ENCODE measurements at regions not wholly inside any gene's neighbourhood (a gene's known extent, or its start where the extent isn't known, plus 50 kb on each side); places are given as distances from the start of the nearest gene placed in this dataset.

DNA sequence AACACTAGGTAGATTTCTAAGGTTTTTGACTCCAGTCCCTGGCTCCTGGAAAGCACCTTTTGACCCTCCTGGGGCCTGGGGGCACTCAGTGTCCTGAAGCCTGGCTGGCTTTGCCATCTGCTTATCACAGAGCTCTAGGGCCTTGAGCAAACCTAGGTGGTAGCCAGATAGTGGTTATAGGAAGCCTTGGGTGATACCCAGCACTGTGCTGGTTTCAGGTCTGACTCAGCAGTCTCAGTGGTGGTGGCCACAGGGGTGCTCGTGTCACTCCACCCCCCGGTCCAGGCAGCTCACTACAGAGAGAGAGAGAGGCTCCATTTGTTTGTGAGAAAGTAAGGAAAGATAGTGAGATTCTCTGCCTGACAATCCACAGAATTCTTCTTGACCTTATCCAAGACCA, 195.8 kb upstream of the ZFP42 start:
- H3K36me3 ChIP-seq = no peaks in the 10 kb centered on the region
- H3K4me1 ChIP-seq = no peaks in the 10 kb centered on the region
- H3K9me3 ChIP-seq = peaks cover 3% of the 10 kb centered on the region; the same call in 1 of the 2 replicates
- DNase-seq = no peak
- no peak overlapping the region for H3K4me3 ChIP-seq (ENCODE audit: low read depth, low read length)
- TF ChIP-seq, protein P1, sequence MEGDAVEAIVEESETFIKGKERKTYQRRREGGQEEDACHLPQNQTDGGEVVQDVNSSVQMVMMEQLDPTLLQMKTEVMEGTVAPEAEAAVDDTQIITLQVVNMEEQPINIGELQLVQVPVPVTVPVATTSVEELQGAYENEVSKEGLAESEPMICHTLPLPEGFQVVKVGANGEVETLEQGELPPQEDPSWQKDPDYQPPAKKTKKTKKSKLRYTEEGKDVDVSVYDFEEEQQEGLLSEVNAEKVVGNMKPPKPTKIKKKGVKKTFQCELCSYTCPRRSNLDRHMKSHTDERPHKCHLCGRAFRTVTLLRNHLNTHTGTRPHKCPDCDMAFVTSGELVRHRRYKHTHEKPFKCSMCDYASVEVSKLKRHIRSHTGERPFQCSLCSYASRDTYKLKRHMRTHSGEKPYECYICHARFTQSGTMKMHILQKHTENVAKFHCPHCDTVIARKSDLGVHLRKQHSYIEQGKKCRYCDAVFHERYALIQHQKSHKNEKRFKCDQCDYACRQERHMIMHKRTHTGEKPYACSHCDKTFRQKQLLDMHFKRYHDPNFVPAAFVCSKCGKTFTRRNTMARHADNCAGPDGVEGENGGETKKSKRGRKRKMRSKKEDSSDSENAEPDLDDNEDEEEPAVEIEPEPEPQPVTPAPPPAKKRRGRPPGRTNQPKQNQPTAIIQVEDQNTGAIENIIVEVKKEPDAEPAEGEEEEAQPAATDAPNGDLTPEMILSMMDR (IDR thresholded peaks at IDR 0.05; ENCODE audit: low read depth, low read length) = no peak
- H3K27me3 ChIP-seq = no peaks in the 10 kb centered on the region

DNA sequence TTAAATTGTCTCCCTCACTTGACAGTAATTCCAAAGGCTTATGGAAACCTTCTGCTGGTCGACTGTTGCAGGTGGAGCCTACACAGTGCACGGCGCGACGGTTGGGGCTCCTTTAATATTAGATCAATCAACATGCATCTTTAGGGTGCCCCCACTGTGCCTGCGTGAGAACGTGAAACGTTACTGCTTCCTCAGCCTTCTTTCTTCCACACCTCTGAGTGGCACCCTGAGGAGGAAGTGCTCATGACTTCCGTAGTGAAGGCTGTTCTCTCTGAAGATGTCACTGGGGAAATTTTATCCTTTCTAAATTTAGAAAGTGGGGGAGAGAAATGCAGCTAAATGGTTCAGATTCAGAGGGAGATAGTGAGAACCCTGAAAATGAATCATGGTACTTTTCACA, 184.0 kb upstream of the ZFP42 start:
- Histone ChIP-seq H3K36me3 (no peaks in the 10 kb centered on the region), H3K9me3 (no peaks in the 10 kb centered on the region), H3K4me3 (ENCODE audit: low read depth, low read length) (no peak overlapping the region), H3K27me3 (no peaks in the 10 kb centered on the region), H3K4me1 (no peaks in the 10 kb centered on the region)
- TF ChIP-seq, protein P1 (IDR thresholded peaks at IDR 0.05; ENCODE audit: low read depth, low read length) = no peak
- no peak for DNase-seq

DNA sequence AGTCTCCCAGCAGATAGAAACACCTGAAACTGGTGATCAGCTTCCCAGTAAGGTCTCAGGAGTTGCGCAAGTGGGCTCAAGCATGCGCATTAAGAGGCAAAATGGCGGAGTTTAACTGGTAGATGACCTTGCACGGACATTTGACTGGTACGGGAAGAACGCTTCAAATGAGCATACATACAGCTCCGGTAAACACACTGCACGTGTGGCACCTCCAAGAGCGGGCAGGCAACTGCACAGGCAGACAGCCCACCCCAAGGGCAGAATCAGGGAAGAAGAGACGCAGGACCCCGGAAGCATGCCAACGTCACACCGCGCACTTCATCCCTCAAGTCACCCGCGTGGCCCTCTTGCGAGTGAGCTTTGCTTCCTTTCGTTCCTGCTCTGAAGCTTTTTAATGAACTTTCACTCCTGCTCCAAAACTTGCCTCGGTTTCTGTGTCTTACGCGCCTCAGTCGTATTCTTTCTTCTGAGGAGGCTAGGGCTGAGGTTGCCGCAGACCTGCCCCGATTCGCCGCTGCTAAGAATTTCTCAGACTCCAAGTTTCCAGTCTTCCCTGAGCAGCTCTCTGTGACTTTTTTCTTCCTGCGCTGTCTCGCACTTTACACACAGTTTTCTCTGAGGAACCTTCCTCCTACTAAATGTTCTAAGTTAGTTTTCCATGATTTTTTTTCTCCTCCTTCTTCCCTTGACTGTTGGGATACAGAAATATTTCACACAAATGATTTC, 180.7 kb upstream of the ZFP42 start:
- DNase-seq = no peak
- no peaks in the 10 kb centered on the region for H3K36me3 ChIP-seq
- H3K9me3 ChIP-seq = no peaks in the 10 kb centered on the region
- no peaks in the 10 kb centered on the region for H3K4me1 ChIP-seq
- H3K27me3 ChIP-seq = no peaks in the 10 kb centered on the region
- TF ChIP-seq, protein P1 (IDR thresholded peaks at IDR 0.05; ENCODE audit: low read depth, low read length) = no peak
- H3K4me3 ChIP-seq (ENCODE audit: low read depth, low read length) = no peak overlapping the region

DNA sequence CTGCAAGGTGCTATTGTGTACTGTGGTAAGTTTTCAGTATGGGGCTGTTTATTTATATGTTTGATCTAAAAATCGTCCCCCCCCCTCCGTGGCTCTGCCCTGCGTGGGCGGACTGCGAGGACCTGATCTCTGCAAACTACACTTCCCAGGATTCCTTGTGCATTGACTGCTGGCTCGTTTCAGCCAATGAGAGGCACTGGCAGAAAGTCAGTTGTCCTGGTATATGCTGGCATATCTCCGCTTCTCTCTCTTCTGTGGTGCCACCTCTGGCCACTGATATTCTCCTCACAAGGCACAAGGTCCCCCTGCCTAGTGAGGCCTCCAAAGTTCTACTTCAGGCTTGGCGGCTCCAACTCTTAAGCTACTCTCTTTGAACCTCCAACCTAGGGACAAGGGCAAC, 168.8 kb upstream of the ZFP42 start:
- TF ChIP-seq, protein P1 (IDR thresholded peaks at IDR 0.05; ENCODE audit: low read depth, low read length) = no peak
- no peaks in the 10 kb centered on the region for H3K9me3 ChIP-seq
- H3K4me1 ChIP-seq = no peaks in the 10 kb centered on the region
- H3K36me3 ChIP-seq = no peaks in the 10 kb centered on the region
- no peaks in the 10 kb centered on the region for H3K27me3 ChIP-seq
- DNase-seq = no peak
- H3K4me3 ChIP-seq (ENCODE audit: low read depth, low read length) = no peak overlapping the region

DNA sequence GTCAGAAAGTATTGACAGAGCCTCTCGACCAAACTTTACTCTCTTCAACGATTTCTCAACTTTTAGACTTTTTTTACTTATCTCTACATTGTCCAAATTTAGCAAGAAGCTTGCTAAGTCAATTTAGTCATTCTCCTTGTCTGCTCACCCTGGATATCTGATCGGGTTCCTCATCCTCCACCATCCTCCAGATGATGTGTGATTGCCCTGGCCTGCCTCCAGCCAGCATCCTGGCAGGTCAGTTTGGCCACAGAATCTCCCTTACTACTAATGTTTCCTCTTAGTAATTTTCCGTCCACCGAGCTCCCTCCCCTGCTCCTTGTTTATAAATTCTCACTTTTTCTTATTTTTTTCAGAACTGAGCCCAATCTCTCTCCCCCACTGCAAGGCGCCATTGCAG, 167.9 kb upstream of the ZFP42 start:
- H3K36me3 ChIP-seq = no peaks in the 10 kb centered on the region
- TF ChIP-seq, protein P1 (IDR thresholded peaks at IDR 0.05; ENCODE audit: low read depth, low read length) = no peak
- no peak for DNase-seq
- H3K9me3 ChIP-seq = no peaks in the 10 kb centered on the region
- no peaks in the 10 kb centered on the region for H3K27me3 ChIP-seq
- no peak overlapping the region for H3K4me3 ChIP-seq (ENCODE audit: low read depth, low read length)
- no peaks in the 10 kb centered on the region for H3K4me1 ChIP-seq

DNA sequence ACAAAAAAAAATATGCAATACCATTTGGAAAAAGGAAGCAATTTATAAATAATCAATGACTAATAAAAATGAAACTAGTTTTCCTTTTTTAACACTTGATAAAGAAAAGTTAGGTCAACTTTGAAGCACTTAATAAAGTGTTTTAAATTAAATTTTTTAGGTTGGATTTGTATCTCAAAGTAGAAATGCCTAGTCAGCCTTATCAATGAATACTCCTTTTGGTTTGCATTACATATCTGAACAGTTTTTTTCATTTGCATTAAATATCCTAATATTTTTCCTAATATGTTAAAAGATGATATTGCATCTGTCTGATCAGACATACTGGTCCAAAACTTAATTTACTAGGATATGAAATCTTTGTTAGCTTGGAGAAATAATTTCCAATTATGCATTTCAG, 155.8 kb upstream of the ZFP42 start:
- H3K9me3 ChIP-seq = no peaks in the 10 kb centered on the region; the same call in 1 of the 2 replicates
- TF ChIP-seq, protein P1 (IDR thresholded peaks at IDR 0.05; ENCODE audit: low read depth, low read length) = no peak
- H3K36me3 ChIP-seq = no peaks in the 10 kb centered on the region
- H3K27me3 ChIP-seq = no peaks in the 10 kb centered on the region
- no peak for DNase-seq
- no peak overlapping the region for H3K4me3 ChIP-seq (ENCODE audit: low read depth, low read length)
- H3K4me1 ChIP-seq = no peaks in the 10 kb centered on the region

Measured in BE2C (cell line).